ENCODE measurements at regions not wholly inside any gene's neighbourhood (a gene's known extent, or its start where the extent isn't known, plus 50 kb on each side); places are given as distances from the start of the nearest gene placed in this dataset.

- Histone ChIP-seq H3K23ac (ENCODE audit: low read length) (no peak overlapping the region), H3K4me1 (ENCODE audit: control insufficient read depth in 1 of 2, insufficient read depth in 2 of 2, low read length in 2 of 2) (no peaks in the 10 kb centered on the region), H3K18ac (ENCODE audit: low read length) (no peak overlapping the region), H2AK5ac (ENCODE audit: low read length) (no peak overlapping the region), H4K12ac (ENCODE audit: low read depth, low read length) (no peak overlapping the region), H3K9me3 (ENCODE audit: insufficient read depth, low read depth, low read length) (peaks cover 3% of the 10 kb centered on the region), H4K91ac (ENCODE audit: low read depth, low read length) (no peak overlapping the region), H3K9ac (ENCODE audit: low read length) (no peak overlapping the region), H3K79me1 (ENCODE audit: low read length) (no peaks in the 10 kb centered on the region), H4K8ac (ENCODE audit: low read depth, low read length) (no peak overlapping the region), H2BK5ac (ENCODE audit: low read depth, low read length, poor library complexity) (no peak overlapping the region), H3K4ac (ENCODE audit: low read depth, low read length) (no peak overlapping the region), H3K27me3 (ENCODE audit: insufficient read depth, low read length) (no peaks in the 10 kb centered on the region), H2BK12ac (ENCODE audit: low read length) (no peak overlapping the region), H3K4me3 (ENCODE audit: low read depth, low read length) (no peak overlapping the region), H3K14ac (ENCODE audit: low read length) (no peak overlapping the region), H3K79me2 (ENCODE audit: control insufficient read depth, insufficient read depth, low read length, poor library complexity) (no peaks in the 10 kb centered on the region), H2BK120ac (ENCODE audit: insufficient read depth, low read length, poor library complexity) (no peak overlapping the region), H3K36me3 (ENCODE audit: control insufficient read depth in 1 of 2, insufficient read depth in 2 of 2, low read length in 2 of 2) (no peaks in the 10 kb centered on the region), H2AFZ (ENCODE audit: insufficient read depth, low read length, poor library complexity) (no peak overlapping the region), H3K27ac (ENCODE audit: low read depth, low read length) (no peak overlapping the region), H3K4me2 (ENCODE audit: low read length) (no peak overlapping the region)
- WGBS (ENCODE audit: extremely low coverage, insufficient coverage, insufficient read length): no CpG with 5 or more reads among the region's 12 CpGs
- DNase-seq: no peak
These were observed 554.8 kb upstream of the CCNG1 start for GRCh38 chr5:162882629-162883028.

- Histone ChIP-seq H3K4me1 (ENCODE audit: control insufficient read depth in 1 of 2, insufficient read depth in 2 of 2, low read length in 2 of 2) (no peaks in the 10 kb centered on the region), H3K4me3 (ENCODE audit: low read depth, low read length) (no peak overlapping the region), H3K23ac (ENCODE audit: low read length) (no peak overlapping the region), H4K8ac (ENCODE audit: low read depth, low read length) (no peak overlapping the region), H2BK5ac (ENCODE audit: low read depth, low read length, poor library complexity) (no peak overlapping the region), H3K9ac (ENCODE audit: low read length) (no peak overlapping the region), H3K4me2 (ENCODE audit: low read length) (no peak overlapping the region), H3K4ac (ENCODE audit: low read depth, low read length) (no peak overlapping the region), H2AK5ac (ENCODE audit: low read length) (no peak overlapping the region), H3K27ac (ENCODE audit: low read depth, low read length) (no peak overlapping the region), H2AFZ (ENCODE audit: insufficient read depth, low read length, poor library complexity) (no peak overlapping the region), H3K18ac (ENCODE audit: low read length) (no peak overlapping the region), H4K12ac (ENCODE audit: low read depth, low read length) (no peak overlapping the region), H4K91ac (ENCODE audit: low read depth, low read length) (no peak overlapping the region), H2BK12ac (ENCODE audit: low read length) (no peak overlapping the region), H3K79me2 (ENCODE audit: control insufficient read depth, insufficient read depth, low read length, poor library complexity) (no peaks in the 10 kb centered on the region), H3K36me3 (ENCODE audit: control insufficient read depth in 1 of 2, insufficient read depth in 2 of 2, low read length in 2 of 2) (no peaks in the 10 kb centered on the region), H2BK120ac (ENCODE audit: insufficient read depth, low read length, poor library complexity) (no peak overlapping the region), H3K9me3 (ENCODE audit: insufficient read depth, low read depth, low read length) (peaks cover 2% of the 10 kb centered on the region), H3K27me3 (ENCODE audit: insufficient read depth, low read length) (no peaks in the 10 kb centered on the region), H3K79me1 (ENCODE audit: low read length) (no peaks in the 10 kb centered on the region), H3K14ac (ENCODE audit: low read length) (no peak overlapping the region)
- no peak for DNase-seq
- no CpG with 5 or more reads among the region's 6 CpGs for WGBS (ENCODE audit: extremely low coverage, insufficient coverage, insufficient read length)
These were observed 550.7 kb upstream of the CCNG1 start for GRCh38 chr5:162886717-162887116.

GRCh38 chr5:162888268-162888667, 549.1 kb upstream of the CCNG1 start:
- H2BK120ac ChIP-seq (ENCODE audit: insufficient read depth, low read length, poor library complexity): no peak overlapping the region
- WGBS (ENCODE audit: extremely low coverage, insufficient coverage, insufficient read length): no CpG with 5 or more reads among the region's 2 CpGs
- H2BK12ac ChIP-seq (ENCODE audit: low read length): no peak overlapping the region
- no peaks in the 10 kb centered on the region for H3K9me3 ChIP-seq (ENCODE audit: insufficient read depth, low read depth, low read length)
- no peak overlapping the region for H4K12ac ChIP-seq (ENCODE audit: low read depth, low read length)
- no peaks in the 10 kb centered on the region for H3K4me1 ChIP-seq (ENCODE audit: control insufficient read depth in 1 of 2, insufficient read depth in 2 of 2, low read length in 2 of 2)
- no peaks in the 10 kb centered on the region for H3K36me3 ChIP-seq (ENCODE audit: control insufficient read depth in 1 of 2, insufficient read depth in 2 of 2, low read length in 2 of 2)
- no peak for DNase-seq
- H3K18ac ChIP-seq (ENCODE audit: low read length): no peak overlapping the region
- H2AFZ ChIP-seq (ENCODE audit: insufficient read depth, low read length, poor library complexity): no peak overlapping the region
- no peak overlapping the region for H3K9ac ChIP-seq (ENCODE audit: low read length)
- no peaks in the 10 kb centered on the region for H3K79me2 ChIP-seq (ENCODE audit: control insufficient read depth, insufficient read depth, low read length, poor library complexity)
- no peak overlapping the region for H3K4me2 ChIP-seq (ENCODE audit: low read length)
- H3K27me3 ChIP-seq (ENCODE audit: insufficient read depth, low read length): no peaks in the 10 kb centered on the region
- H3K23ac ChIP-seq (ENCODE audit: low read length): no peak overlapping the region
- no peak overlapping the region for H3K4me3 ChIP-seq (ENCODE audit: low read depth, low read length)
- no peak overlapping the region for H3K4ac ChIP-seq (ENCODE audit: low read depth, low read length)
- H3K27ac ChIP-seq (ENCODE audit: low read depth, low read length): no peak overlapping the region
- no peaks in the 10 kb centered on the region for H3K79me1 ChIP-seq (ENCODE audit: low read length)
- no peak overlapping the region for H3K14ac ChIP-seq (ENCODE audit: low read length)
- no peak overlapping the region for H4K91ac ChIP-seq (ENCODE audit: low read depth, low read length)
- H2BK5ac ChIP-seq (ENCODE audit: low read depth, low read length, poor library complexity): no peak overlapping the region
- H4K8ac ChIP-seq (ENCODE audit: low read depth, low read length): no peak overlapping the region
- H2AK5ac ChIP-seq (ENCODE audit: low read length): no peak overlapping the region

GRCh38 chr5:162911873-162912272, 525.5 kb upstream of the CCNG1 start:
- Histone ChIP-seq H2BK5ac (ENCODE audit: low read depth, low read length, poor library complexity) (no peak overlapping the region), H3K23ac (ENCODE audit: low read length) (no peak overlapping the region), H4K12ac (ENCODE audit: low read depth, low read length) (no peak overlapping the region), H3K36me3 (ENCODE audit: control insufficient read depth in 1 of 2, insufficient read depth in 2 of 2, low read length in 2 of 2) (no peaks in the 10 kb centered on the region), H3K14ac (ENCODE audit: low read length) (no peak overlapping the region), H3K4ac (ENCODE audit: low read depth, low read length) (no peak overlapping the region), H3K27ac (ENCODE audit: low read depth, low read length) (no peak overlapping the region), H3K9ac (ENCODE audit: low read length) (no peak overlapping the region), H2AK5ac (ENCODE audit: low read length) (no peak overlapping the region), H3K9me3 (ENCODE audit: insufficient read depth, low read depth, low read length) (no peaks in the 10 kb centered on the region), H4K91ac (ENCODE audit: low read depth, low read length) (no peak overlapping the region), H2BK120ac (ENCODE audit: insufficient read depth, low read length, poor library complexity) (no peak overlapping the region), H3K79me2 (ENCODE audit: control insufficient read depth, insufficient read depth, low read length, poor library complexity) (no peaks in the 10 kb centered on the region), H4K8ac (ENCODE audit: low read depth, low read length) (no peak overlapping the region), H3K18ac (ENCODE audit: low read length) (no peak overlapping the region), H2BK12ac (ENCODE audit: low read length) (no peak overlapping the region), H3K27me3 (ENCODE audit: insufficient read depth, low read length) (no peaks in the 10 kb centered on the region), H3K79me1 (ENCODE audit: low read length) (no peaks in the 10 kb centered on the region), H2AFZ (ENCODE audit: insufficient read depth, low read length, poor library complexity) (no peak overlapping the region), H3K4me3 (ENCODE audit: low read depth, low read length) (no peak overlapping the region), H3K4me1 (ENCODE audit: control insufficient read depth in 1 of 2, insufficient read depth in 2 of 2, low read length in 2 of 2) (no peaks in the 10 kb centered on the region), H3K4me2 (ENCODE audit: low read length) (no peak overlapping the region)
- no CpG with 5 or more reads among the region's 2 CpGs for WGBS (ENCODE audit: extremely low coverage, insufficient coverage, insufficient read length)
- DNase-seq: no peak
